B cell (primary cell): ENCODE measurements at regions not wholly inside any gene's neighbourhood (a gene's known extent, or its start where the extent isn't known, plus 50 kb on each side); places are given as distances from the start of the nearest gene placed in this dataset.

Experiments
- ATAC-seq: fragments of 200-7000 bp; cut with Tn5 transposase; one replicate; pipeline ENCODE4 v1.10.0; 2021; ENCODE audit warnings: low read depth, mild to moderate bottlenecking, moderate number of reproducible peaks, moderate library complexity
- CTCF ChIA-PET: fragments of 350-600 bp; sonication (Branson Sonifier 250); formaldehyde crosslinking; loops from one replicate; lab custom pipeline; 2021; ENCODE audit warnings: antibody characterized with exemption, inconsistent platforms; lab: Charles Lee
- POLR2A ChIA-PET: fragments of 350-600 bp; sonication (Branson Sonifier 250); formaldehyde crosslinking; loops from one replicate; lab custom pipeline; 2021; ENCODE audit warnings: antibody characterized with exemption; lab: Charles Lee
- DNase-seq: peaks from one replicate; pipeline ENCODE4 v3.0.0; 2013
- H2AFZ ChIP-seq: 2 replicates; pipeline ENCODE4 v1.6.1; 2012; ENCODE audit warnings: mild to moderate bottlenecking, low read depth, low read length; ENCODE audit not compliant: insufficient read depth, poor library complexity, severe bottlenecking
- H3K27ac ChIP-seq, 2 donors: 1 replicate in 1 of 2; 2 replicates in 1 of 2; pipeline ENCODE4 v1.5.1; 2012 to 2013; ENCODE audit warnings: low read length in 2 of 2, mild to moderate bottlenecking in 2 of 2, moderate library complexity in 1 of 2
- H3K27me3 ChIP-seq, 4 experiments: fragments of 200-600 bp in 1 of 4; sonication (generic) in 1 of 4; replicated peaks in 1 of 4; 1 replicate in 2 of 4; 2 replicates in 2 of 4; pipeline versions ENCODE4 v1.6.1 to v1.7.0; 2013 to 2016; ENCODE audit warnings: low read length in 3 of 4, mild to moderate bottlenecking in 2 of 4, mixed read lengths in 1 of 4, moderate library complexity in 1 of 4; ENCODE audit not compliant: insufficient read depth in 4 of 4, control insufficient read depth in 3 of 4; ENCODE audit errors: control extremely low read depth in 1 of 4
- H3K36me3 ChIP-seq, 2 experiments: replicated peaks in 1 of 2; 1 replicate in 1 of 2; 2 replicates in 1 of 2; pipeline versions ENCODE4 v1.6.1 to v1.7.1; 2013; ENCODE audit warnings: low read length in 1 of 2; ENCODE audit not compliant: insufficient read depth in 2 of 2, control insufficient read depth in 1 of 2; ENCODE audit errors: control extremely low read depth in 1 of 2, extremely low read depth in 1 of 2
- H3K4me1 ChIP-seq, 2 donors: fragments of 200-600 bp in 1 of 2; sonication (generic) in 1 of 2; 1 replicate in 1 of 2; 2 replicates in 1 of 2; pipeline versions ENCODE4 v1.5.1 to v1.6.1; 2013 to 2017; ENCODE audit warnings: low read length in 2 of 2; ENCODE audit not compliant: control insufficient read depth in 2 of 2, insufficient read depth in 2 of 2
- H3K4me2 ChIP-seq: replicated peaks from 2 replicates; pipeline ENCODE3; 2012; ENCODE audit warnings: mild to moderate bottlenecking, low read depth, low read length; ENCODE audit not compliant: poor library complexity, severe bottlenecking
- H3K4me3 ChIP-seq, 5 experiments: fragments of 200-600 bp in 1 of 5; sonication (generic) in 1 of 5; 1 replicate in 3 of 5; 2 replicates in 2 of 5; pipeline versions ENCODE4 v1.5.1 to v1.7.0; 2011 to 2016; ENCODE audit warnings: low read length in 4 of 5, mild to moderate bottlenecking in 4 of 5, low read depth in 2 of 5, control low read depth in 1 of 5, moderate library complexity in 1 of 5; ENCODE audit not compliant: insufficient read depth in 1 of 5; ENCODE audit errors: control extremely low read depth in 1 of 5, extremely low read depth in 1 of 5
- H3K79me2 ChIP-seq: fragments of 200-600 bp; sonication (generic); one replicate; pipeline ENCODE4 v1.6.0; 2016; ENCODE audit warnings: low read length; ENCODE audit not compliant: control insufficient read depth, insufficient read depth
- H3K9ac ChIP-seq: fragments of 200-600 bp; sonication (generic); 2 replicates; pipeline ENCODE4 v1.6.1; 2017; ENCODE audit warnings: mild to moderate bottlenecking, low read length, moderate library complexity
- H3K9me3 ChIP-seq, 3 donors: one replicate each; pipeline versions ENCODE4 v1.6.1 to v1.7.1; 2013; ENCODE audit warnings: low read length in 2 of 3; ENCODE audit not compliant: control insufficient read depth in 2 of 3, insufficient read depth in 1 of 3; ENCODE audit errors: control extremely low read depth in 1 of 3
- H4K20me1 ChIP-seq: 2 replicates; pipeline ENCODE4 v1.6.0; 2012; ENCODE audit warnings: mild to moderate bottlenecking, low read length; ENCODE audit not compliant: insufficient read depth, control insufficient read depth, poor library complexity, severe bottlenecking
- H3K27ac Mint-ChIP-seq: one replicate; pipeline ENCODE4 v1.8.0; 2021; ENCODE audit warnings: mixed read lengths
- H3K27me3 Mint-ChIP-seq: one replicate; pipeline ENCODE4 v1.8.0; 2021; ENCODE audit warnings: mixed read lengths
- H3K4me1 Mint-ChIP-seq: one replicate; pipeline ENCODE4 v1.8.0; 2021; ENCODE audit warnings: mixed read lengths
- H3K4me3 Mint-ChIP-seq: one replicate; pipeline ENCODE4 v1.8.0; 2021; ENCODE audit warnings: mixed read lengths
- H3K9me3 Mint-ChIP-seq: one replicate; pipeline ENCODE4 v1.8.0; 2022; ENCODE audit warnings: mixed read lengths; ENCODE audit not compliant: insufficient read depth
- EZH2 ChIP-seq: IDR thresholded peaks from 2 replicates; pipeline ENCODE4 v1.6.1; 2012; ENCODE audit warnings: borderline replicate concordance, low read depth, mild to moderate bottlenecking, moderate library complexity, low read length; ENCODE audit not compliant: insufficient read depth, poor library complexity, severe bottlenecking
- WGBS: methylation state at CpG from one replicate; pipeline ENCODE4 v1.1.5; 2013; ENCODE audit warnings: missing lambda C conversion rate; ENCODE audit not compliant: insufficient coverage; 5-methylcytosine and 5-hydroxymethylcytosine counted together
- intact Hi-C: fragments of 100-400 bp; cut with micrococcal nuclease; formaldehyde crosslinking; loops from one replicate; pipeline ENCODE4 v1.10.0; 2022
- TF ChIP-seq, protein P1 (sequence below): fragments of 200-600 bp; IDR thresholded peaks from one replicate; pipeline ENCODE4 v1.8.0; 2022; ENCODE audit warnings: antibody characterized with exemption, mild to moderate bottlenecking

GRCh38 chr1:60156371-60156770, 82.8 kb upstream of the C1orf87 start:
- no peaks in the 10 kb centered on the region for H3K9me3 ChIP-seq
- ChIA-PET CTCF (interaction anchor here (1.3 kb wide), 1 partner anchor 886 kb away, joined by 4 read pairs; no protein-coding TSS in a partner anchor), POLR2A (no interaction called here)
- ATAC-seq = no peak
- H3K4me1 ChIP-seq = no peaks in the 10 kb centered on the region
- no CpG with 5 or more reads among the region's 1 CpG for WGBS
- no peaks in the 10 kb centered on the region for H3K79me2 ChIP-seq
- Mint-ChIP-seq H3K4me3 (no peak overlapping the region), H3K9me3 (no peaks in the 10 kb centered on the region), H3K4me1 (no peaks in the 10 kb centered on the region), H3K27me3 (no peaks in the 10 kb centered on the region), H3K27ac (no peak overlapping the region)
- H4K20me1 ChIP-seq = no peaks in the 10 kb centered on the region
- intact Hi-C loops = no loop called here
- no peak overlapping the region for H3K4me3 ChIP-seq
- no peak overlapping the region for H3K27ac ChIP-seq
- H2AFZ ChIP-seq = no peak overlapping the region
- H3K9ac ChIP-seq = no peak overlapping the region
- no peaks in the 10 kb centered on the region for H3K27me3 ChIP-seq
- H3K4me2 ChIP-seq = no peak overlapping the region
- no peak for DNase-seq
- no peak for TF ChIP-seq EZH2
- TF ChIP-seq, protein P1, sequence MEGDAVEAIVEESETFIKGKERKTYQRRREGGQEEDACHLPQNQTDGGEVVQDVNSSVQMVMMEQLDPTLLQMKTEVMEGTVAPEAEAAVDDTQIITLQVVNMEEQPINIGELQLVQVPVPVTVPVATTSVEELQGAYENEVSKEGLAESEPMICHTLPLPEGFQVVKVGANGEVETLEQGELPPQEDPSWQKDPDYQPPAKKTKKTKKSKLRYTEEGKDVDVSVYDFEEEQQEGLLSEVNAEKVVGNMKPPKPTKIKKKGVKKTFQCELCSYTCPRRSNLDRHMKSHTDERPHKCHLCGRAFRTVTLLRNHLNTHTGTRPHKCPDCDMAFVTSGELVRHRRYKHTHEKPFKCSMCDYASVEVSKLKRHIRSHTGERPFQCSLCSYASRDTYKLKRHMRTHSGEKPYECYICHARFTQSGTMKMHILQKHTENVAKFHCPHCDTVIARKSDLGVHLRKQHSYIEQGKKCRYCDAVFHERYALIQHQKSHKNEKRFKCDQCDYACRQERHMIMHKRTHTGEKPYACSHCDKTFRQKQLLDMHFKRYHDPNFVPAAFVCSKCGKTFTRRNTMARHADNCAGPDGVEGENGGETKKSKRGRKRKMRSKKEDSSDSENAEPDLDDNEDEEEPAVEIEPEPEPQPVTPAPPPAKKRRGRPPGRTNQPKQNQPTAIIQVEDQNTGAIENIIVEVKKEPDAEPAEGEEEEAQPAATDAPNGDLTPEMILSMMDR = no peak
- H3K36me3 ChIP-seq = no peaks in the 10 kb centered on the region

GRCh38 chr1:60153961-60154360, 80.4 kb upstream of the C1orf87 start:
- ATAC-seq (no peak), DNase-seq (no peak)
- no peak overlapping the region for H3K4me2 ChIP-seq
- intact Hi-C loops = no loop called here
- no peak overlapping the region for H2AFZ ChIP-seq
- H3K4me1 ChIP-seq = no peaks in the 10 kb centered on the region
- WGBS = no CpG with 5 or more reads among the region's 2 CpGs
- Mint-ChIP-seq H3K4me1 (no peaks in the 10 kb centered on the region), H3K27ac (no peak overlapping the region), H3K9me3 (no peaks in the 10 kb centered on the region), H3K27me3 (no peaks in the 10 kb centered on the region), H3K4me3 (no peak overlapping the region)
- ChIA-PET CTCF (no interaction called here), POLR2A (no interaction called here)
- TF ChIP-seq EZH2 = no peak
- TF ChIP-seq, protein P1 = no peak
- H3K36me3 ChIP-seq = no peaks in the 10 kb centered on the region
- no peak overlapping the region for H3K9ac ChIP-seq
- H3K79me2 ChIP-seq = no peaks in the 10 kb centered on the region
- no peak overlapping the region for H3K4me3 ChIP-seq
- no peaks in the 10 kb centered on the region for H3K9me3 ChIP-seq
- no peaks in the 10 kb centered on the region for H3K27me3 ChIP-seq
- no peak overlapping the region for H3K27ac ChIP-seq
- no peaks in the 10 kb centered on the region for H4K20me1 ChIP-seq
